NCI-H2196 (cell line): ENCODE measurements at regions not wholly inside any gene's neighbourhood (a gene's known extent, or its start where the extent isn't known, plus 50 kb on each side); places are given as distances from the start of the nearest gene placed in this dataset.

Source experiments
- DNase-seq: peaks from one replicate; lab custom pipeline; 2025; ENCODE audit not compliant: unreplicated experiment; lab: John Stamatoyannopoulos, UW

- DNase-seq: no peak
Measured at GRCh38 chr9:1414711-1415131, 364.6 kb downstream of the DMRT2 start.

- no peak for DNase-seq
Measured at GRCh38 chr9:1415146-1415545, 365.0 kb downstream of the DMRT2 start.

GRCh38 chr9:1416261-1416660 is 366.1 kb downstream of the DMRT2 start:
- DNase-seq: no peak

GRCh38 chr9:1421436-1421835 is 371.3 kb downstream of the DMRT2 start:
- DNase-seq: no peak

- DNase-seq: no peak
Measured at GRCh38 chr9:1427875-1428274, 377.7 kb downstream of the DMRT2 start.

- DNase-seq: peak; percentile 74
Measured at GRCh38 chr9:1429297-1429696, 379.1 kb downstream of the DMRT2 start.

GRCh38 chr9:1431461-1431860 is 381.3 kb downstream of the DMRT2 start:
- DNase-seq: no peak

GRCh38 chr9:1434052-1434767 is 384.1 kb downstream of the DMRT2 start:
- no peak for DNase-seq

GRCh38 chr9:1434811-1435210 is 384.7 kb downstream of the DMRT2 start:
- no peak for DNase-seq

GRCh38 chr9:1440256-1440655 is 390.1 kb downstream of the DMRT2 start:
- DNase-seq: no peak

- DNase-seq: no peak
Measured at GRCh38 chr9:1442105-1442504, 391.9 kb downstream of the DMRT2 start.

- DNase-seq: no peak
Measured at GRCh38 chr9:1443450-1443849, 393.3 kb downstream of the DMRT2 start.

GRCh38 chr9:1446671-1447070 is 396.5 kb downstream of the DMRT2 start:
- no peak for DNase-seq

- peak; percentile 58 for DNase-seq
Measured at GRCh38 chr9:1453636-1454035, 403.5 kb downstream of the DMRT2 start.

GRCh38 chr9:1454211-1454610 is 404.1 kb downstream of the DMRT2 start:
- DNase-seq: no peak

- peak; percentile 58 for DNase-seq
Measured at GRCh38 chr9:1454616-1455347, 404.6 kb downstream of the DMRT2 start.

- DNase-seq: no peak
Measured at GRCh38 chr9:1455766-1456165, 405.6 kb downstream of the DMRT2 start.

GRCh38 chr9:1456301-1457024 is 406.3 kb downstream of the DMRT2 start:
- DNase-seq: no peak

GRCh38 chr9:1457460-1457859 is 407.3 kb downstream of the DMRT2 start:
- no peak for DNase-seq

GRCh38 chr9:1458503-1458902 is 408.3 kb downstream of the DMRT2 start:
- DNase-seq: peak; percentile 88

- DNase-seq: peak; percentile 65
Measured at GRCh38 chr9:1460143-1460769, 410.1 kb downstream of the DMRT2 start.
